Liver (tissue), 8 donors: ENCODE measurements at regions not wholly inside any gene's neighbourhood (a gene's known extent, or its start where the extent isn't known, plus 50 kb on each side); places are given as distances from the start of the nearest gene placed in this dataset.

Source experiments
- DNase-seq: peaks from one replicate; pipeline ENCODE4 v3.0.0-alpha.2; 2017; ENCODE audit warnings: low spot score
- H3K27ac ChIP-seq, 2 donors: one replicate each; pipeline ENCODE4 v1.7.0; 2013; ENCODE audit warnings: inconsistent platforms in 2 of 2, low read length in 2 of 2, control low read depth in 1 of 2, low read depth in 1 of 2, mild to moderate bottlenecking in 1 of 2
- H3K27me3 ChIP-seq, 4 donors: one replicate each; pipeline versions ENCODE4 v1.6.1 to v1.7.0; 2013; ENCODE audit warnings: low read length in 3 of 4, inconsistent platforms in 1 of 4, mild to moderate bottlenecking in 1 of 4, moderate library complexity in 1 of 4; ENCODE audit not compliant: control insufficient read depth in 4 of 4, insufficient read depth in 4 of 4
- H3K36me3 ChIP-seq, 4 donors: one replicate each; pipeline versions ENCODE4 v1.6.1 to v1.7.0; 2013; ENCODE audit warnings: low read length in 3 of 4, mild to moderate bottlenecking in 3 of 4, low read depth in 1 of 4, moderate library complexity in 1 of 4; ENCODE audit not compliant: control insufficient read depth in 4 of 4, insufficient read depth in 3 of 4
- H3K4me1 ChIP-seq, 4 donors: one replicate each; pipeline versions ENCODE4 v1.6.1 to v1.7.0; 2013; ENCODE audit warnings: low read length in 3 of 4, mild to moderate bottlenecking in 3 of 4, moderate library complexity in 1 of 4; ENCODE audit not compliant: control insufficient read depth in 4 of 4, insufficient read depth in 4 of 4
- H3K4me3 ChIP-seq, 3 donors: one replicate each; pipeline versions ENCODE4 v1.6.1 to v1.7.0; 2013; ENCODE audit warnings: low read length in 3 of 3, control low read depth in 1 of 3, low read depth in 1 of 3, mild to moderate bottlenecking in 1 of 3
- H3K9ac ChIP-seq, 2 donors: one replicate each; pipeline ENCODE4 v1.7.0; 2013; ENCODE audit warnings: low read length in 2 of 2, mild to moderate bottlenecking in 2 of 2, moderate library complexity in 2 of 2, control low read depth in 1 of 2, low read depth in 1 of 2
- H3K9me3 ChIP-seq, 4 donors: one replicate each; pipeline versions ENCODE4 v1.6.1 to v1.7.0; 2013; ENCODE audit warnings: low read length in 3 of 4; ENCODE audit not compliant: control insufficient read depth in 4 of 4
- EGR1 ChIP-seq, 2 donors: IDR thresholded peaks; 2 replicates each; pipeline ENCODE4 v1.6.1; 2016 to 2018; ENCODE audit warnings: antibody characterized with exemption in 2 of 2, low read depth in 2 of 2
- FOXA1 ChIP-seq: IDR thresholded peaks from 2 replicates; pipeline ENCODE4 v1.6.1; 2016; ENCODE audit warnings: antibody characterized with exemption
- FOXA2 ChIP-seq: IDR thresholded peaks from 2 replicates; pipeline ENCODE4 v1.6.1; 2016; ENCODE audit warnings: antibody characterized with exemption
- GABPA ChIP-seq, 2 donors: IDR thresholded peaks in 1 of 2; conservative IDR thresholded peaks in 1 of 2; 2 replicates each; pipeline ENCODE4 v1.6.1; 2016; ENCODE audit warnings: antibody characterized with exemption in 2 of 2, mild to moderate bottlenecking in 1 of 2, moderate library complexity in 1 of 2
- HNF4A ChIP-seq, 2 donors: conservative IDR thresholded peaks; 2 replicates each; pipeline ENCODE4 v1.6.1; 2016; ENCODE audit warnings: antibody characterized with exemption in 2 of 2, mild to moderate bottlenecking in 2 of 2
- HNF4G ChIP-seq: IDR thresholded peaks from 2 replicates; pipeline ENCODE4 v1.6.1; 2016; ENCODE audit warnings: antibody characterized with exemption
- JUND ChIP-seq, 2 donors: IDR thresholded peaks; 2 replicates each; pipeline ENCODE4 v1.6.1; 2016; ENCODE audit warnings: antibody characterized with exemption in 2 of 2
- RAD21 ChIP-seq, 2 donors: IDR thresholded peaks; 2 replicates each; pipeline ENCODE4 v1.6.1; 2016; ENCODE audit warnings: antibody characterized with exemption in 2 of 2, mild to moderate bottlenecking in 2 of 2
- RXRA ChIP-seq, 2 donors: IDR thresholded peaks; 2 replicates each; pipeline ENCODE4 v1.6.1; 2017 to 2018; ENCODE audit warnings: antibody characterized with exemption in 2 of 2, mild to moderate bottlenecking in 1 of 2
- SP1 ChIP-seq: IDR thresholded peaks from 2 replicates; pipeline ENCODE4 v1.6.1; 2018; ENCODE audit warnings: antibody characterized with exemption, mild to moderate bottlenecking
- TAF1 ChIP-seq: conservative IDR thresholded peaks from 2 replicates; pipeline ENCODE4 v1.6.1; 2016; ENCODE audit warnings: antibody characterized with exemption, mild to moderate bottlenecking
- WGBS: extraction: QIAGEN DNeasy Blood & Tissue Kit; methylation state at CpG from one replicate; pipeline ENCODE4 v1.1.7; 2013; 5-methylcytosine and 5-hydroxymethylcytosine counted together
- TF ChIP-seq, protein P1 (sequence below): IDR thresholded peaks from 2 replicates; pipeline ENCODE4 v1.6.1; 2016; ENCODE audit warnings: antibody characterized with exemption
- TF ChIP-seq, protein P2 (sequence below): IDR thresholded peaks from 2 replicates; pipeline ENCODE4 v1.6.1; 2016; ENCODE audit warnings: antibody characterized with exemption
- TF ChIP-seq, protein P3 (sequence below): fragments of 150-350 bp; IDR thresholded peaks from 2 replicates; pipeline ENCODE4 v1.5.1; 2017; ENCODE audit warnings: improper control_type of control experiment, low read depth, low read length; ENCODE audit not compliant: missing input control
- donor health status: healthy.
- donor health status: healthy.
- donor health status: healthy.
- donor health status: healthy.
- donor health status: healthy.

DNA sequence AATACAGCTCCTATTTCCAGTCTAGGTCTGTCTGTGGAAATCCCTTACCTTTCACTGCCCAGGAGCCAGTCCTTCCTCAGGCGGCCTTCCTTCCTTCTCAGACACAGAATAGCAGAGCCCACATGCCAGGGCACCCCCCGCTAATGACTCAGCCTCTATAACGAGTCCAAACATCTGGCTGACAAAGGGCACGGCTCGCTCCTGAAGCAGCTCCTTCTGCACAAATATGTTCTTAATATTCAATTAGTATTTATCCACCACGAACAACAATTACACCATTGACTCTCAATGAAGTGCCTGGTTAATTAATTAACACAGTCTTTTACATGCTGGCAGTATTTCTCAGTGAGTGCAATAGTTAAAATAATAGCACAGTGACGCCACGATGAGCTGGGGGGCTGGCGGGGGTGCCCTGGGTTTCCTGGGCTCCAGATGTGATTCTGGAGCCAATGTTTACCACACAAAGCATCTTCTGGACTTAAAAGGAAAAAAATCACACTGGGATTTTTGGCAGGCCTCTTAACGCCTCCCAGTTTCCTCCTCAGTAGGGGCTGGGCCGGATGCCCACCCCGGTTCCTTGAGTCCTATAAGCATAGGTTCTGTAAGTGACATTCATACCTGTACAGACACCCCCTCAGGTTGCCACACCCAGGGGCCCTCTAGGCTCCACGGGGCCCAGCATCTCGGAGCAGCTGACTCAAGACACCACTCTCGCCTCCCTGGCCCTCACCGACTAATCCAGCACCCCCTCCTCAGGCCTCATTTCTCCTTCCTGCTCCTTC is 158.6 kb upstream of the MLN start:
- Histone ChIP-seq H3K4me1 (no peaks in the 10 kb centered on the region), H3K36me3 (no peaks in the 10 kb centered on the region), H3K9me3 (no peaks in the 10 kb centered on the region), H3K27ac (no peak overlapping the region), H3K27me3 (no peaks in the 10 kb centered on the region), H3K9ac (no peak overlapping the region), H3K4me3 (no peak overlapping the region)
- TF ChIP-seq, protein P1, sequence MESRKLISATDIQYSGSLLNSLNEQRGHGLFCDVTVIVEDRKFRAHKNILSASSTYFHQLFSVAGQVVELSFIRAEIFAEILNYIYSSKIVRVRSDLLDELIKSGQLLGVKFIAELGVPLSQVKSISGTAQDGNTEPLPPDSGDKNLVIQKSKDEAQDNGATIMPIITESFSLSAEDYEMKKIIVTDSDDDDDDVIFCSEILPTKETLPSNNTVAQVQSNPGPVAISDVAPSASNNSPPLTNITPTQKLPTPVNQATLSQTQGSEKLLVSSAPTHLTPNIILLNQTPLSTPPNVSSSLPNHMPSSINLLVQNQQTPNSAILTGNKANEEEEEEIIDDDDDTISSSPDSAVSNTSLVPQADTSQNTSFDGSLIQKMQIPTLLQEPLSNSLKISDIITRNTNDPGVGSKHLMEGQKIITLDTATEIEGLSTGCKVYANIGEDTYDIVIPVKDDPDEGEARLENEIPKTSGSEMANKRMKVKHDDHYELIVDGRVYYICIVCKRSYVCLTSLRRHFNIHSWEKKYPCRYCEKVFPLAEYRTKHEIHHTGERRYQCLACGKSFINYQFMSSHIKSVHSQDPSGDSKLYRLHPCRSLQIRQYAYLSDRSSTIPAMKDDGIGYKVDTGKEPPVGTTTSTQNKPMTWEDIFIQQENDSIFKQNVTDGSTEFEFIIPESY: no peak
- TF ChIP-seq, protein P2, sequence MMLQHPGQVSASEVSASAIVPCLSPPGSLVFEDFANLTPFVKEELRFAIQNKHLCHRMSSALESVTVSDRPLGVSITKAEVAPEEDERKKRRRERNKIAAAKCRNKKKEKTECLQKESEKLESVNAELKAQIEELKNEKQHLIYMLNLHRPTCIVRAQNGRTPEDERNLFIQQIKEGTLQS: no peak
- no peak for TF ChIP-seq FOXA1
- no peak for TF ChIP-seq SP1
- TF ChIP-seq RAD21 (IDR thresholded peaks at IDR 0.05): no peak
- no peak for TF ChIP-seq TAF1
- TF ChIP-seq, protein P3, sequence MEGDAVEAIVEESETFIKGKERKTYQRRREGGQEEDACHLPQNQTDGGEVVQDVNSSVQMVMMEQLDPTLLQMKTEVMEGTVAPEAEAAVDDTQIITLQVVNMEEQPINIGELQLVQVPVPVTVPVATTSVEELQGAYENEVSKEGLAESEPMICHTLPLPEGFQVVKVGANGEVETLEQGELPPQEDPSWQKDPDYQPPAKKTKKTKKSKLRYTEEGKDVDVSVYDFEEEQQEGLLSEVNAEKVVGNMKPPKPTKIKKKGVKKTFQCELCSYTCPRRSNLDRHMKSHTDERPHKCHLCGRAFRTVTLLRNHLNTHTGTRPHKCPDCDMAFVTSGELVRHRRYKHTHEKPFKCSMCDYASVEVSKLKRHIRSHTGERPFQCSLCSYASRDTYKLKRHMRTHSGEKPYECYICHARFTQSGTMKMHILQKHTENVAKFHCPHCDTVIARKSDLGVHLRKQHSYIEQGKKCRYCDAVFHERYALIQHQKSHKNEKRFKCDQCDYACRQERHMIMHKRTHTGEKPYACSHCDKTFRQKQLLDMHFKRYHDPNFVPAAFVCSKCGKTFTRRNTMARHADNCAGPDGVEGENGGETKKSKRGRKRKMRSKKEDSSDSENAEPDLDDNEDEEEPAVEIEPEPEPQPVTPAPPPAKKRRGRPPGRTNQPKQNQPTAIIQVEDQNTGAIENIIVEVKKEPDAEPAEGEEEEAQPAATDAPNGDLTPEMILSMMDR: no peak
- no peak for DNase-seq
- WGBS: 86% methylated on average over 16 of the region's 16 CpGs

DNA sequence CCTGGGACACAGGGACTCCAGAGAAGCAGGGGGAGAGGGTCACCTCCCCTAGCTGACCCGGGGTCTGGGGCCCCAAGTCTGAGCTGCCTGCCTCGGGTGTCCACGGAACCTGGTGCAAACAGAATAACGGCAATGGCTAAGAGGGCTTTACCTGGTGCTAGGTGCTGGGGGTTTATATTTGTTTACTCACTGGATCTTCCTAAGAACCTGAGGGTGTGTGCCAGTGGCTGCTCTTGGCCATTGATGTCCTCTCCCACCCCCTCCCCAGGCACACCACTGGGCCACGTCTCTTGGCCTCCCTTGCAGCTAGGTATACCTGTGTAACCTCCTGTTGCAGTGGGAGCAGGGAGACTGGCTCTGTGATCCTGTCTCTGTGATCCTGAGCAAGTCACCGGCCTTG is 157.9 kb upstream of the MLN start:
- Histone ChIP-seq H3K4me3 (no peak overlapping the region), H3K4me1 (no peaks in the 10 kb centered on the region), H3K9ac (no peak overlapping the region), H3K36me3 (no peaks in the 10 kb centered on the region), H3K9me3 (no peaks in the 10 kb centered on the region), H3K27ac (no peak overlapping the region), H3K27me3 (no peaks in the 10 kb centered on the region)
- no peak for DNase-seq
- 90% methylated on average over 6 of the region's 6 CpGs for WGBS
- TF ChIP-seq SP1 (no peak), EGR1 (IDR thresholded peaks at IDR 0.05; ENCODE audit: low read depth in 2 of 2) (no peak), FOXA1 (no peak), RXRA (IDR thresholded peaks at IDR 0.05) (no peak), TAF1 (no peak), RAD21 (IDR thresholded peaks at IDR 0.05) (no peak)

DNA sequence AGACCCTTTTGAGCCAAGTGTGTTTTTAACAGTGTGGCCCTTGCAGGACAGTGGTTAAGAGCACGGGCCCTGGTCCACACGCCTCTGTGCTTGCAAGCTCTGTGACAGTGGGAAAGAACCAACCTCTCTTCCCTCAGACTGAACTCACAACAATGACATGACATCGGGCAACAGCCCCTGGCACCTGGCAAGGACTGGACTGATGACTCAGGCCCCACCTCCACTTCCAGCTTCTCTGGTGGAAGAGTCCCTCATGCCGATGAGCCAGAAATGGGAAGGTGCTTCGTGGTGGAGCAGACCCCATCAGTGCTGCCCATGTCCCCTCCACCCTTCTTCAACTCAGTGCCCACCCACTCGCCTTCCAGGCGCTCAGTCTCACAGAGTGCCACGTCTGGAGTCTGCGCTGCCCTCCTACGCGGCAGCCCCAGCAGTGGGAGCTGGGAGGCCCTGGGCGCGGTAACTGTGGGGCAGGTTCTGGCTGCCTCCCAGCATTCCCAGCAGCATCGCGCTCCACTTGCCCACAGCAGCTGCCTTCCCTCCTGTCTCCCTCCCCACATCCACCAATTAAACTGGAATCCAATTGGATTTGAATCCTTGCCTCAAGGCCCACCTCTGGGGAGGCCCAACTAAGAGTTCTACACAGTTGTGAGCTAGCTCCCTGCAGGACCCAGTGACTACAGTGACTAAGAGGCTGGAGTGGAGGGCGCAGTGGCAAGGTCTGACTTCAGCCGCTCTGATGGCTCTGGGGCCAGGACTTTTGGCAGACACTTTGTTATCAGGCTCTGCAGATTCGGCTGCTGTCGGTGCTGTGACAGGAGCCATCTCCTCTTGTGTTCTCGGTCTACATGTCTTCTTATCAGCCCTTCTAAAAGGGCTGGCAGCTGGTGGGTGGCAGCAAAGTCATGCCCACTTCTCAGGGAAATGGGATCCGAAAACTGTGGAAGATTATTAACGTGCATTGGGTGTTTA is 156.8 kb upstream of the MLN start:
- Histone ChIP-seq H3K9ac (no peak overlapping the region), H3K9me3 (no peaks in the 10 kb centered on the region), H3K4me3 (no peak overlapping the region), H3K36me3 (no peaks in the 10 kb centered on the region), H3K27me3 (no peaks in the 10 kb centered on the region), H3K4me1 (no peaks in the 10 kb centered on the region), H3K27ac (no peak overlapping the region)
- 89% methylated on average over 22 of the region's 22 CpGs for WGBS
- no peak for DNase-seq
- no peak for TF ChIP-seq SP1
- TF ChIP-seq GABPA (IDR thresholded peaks at IDR 0.05 in 1 of 2, conservative IDR thresholded peaks at IDR 0.05 in 1 of 2): no peak
- TF ChIP-seq HNF4G: no peak
- TF ChIP-seq TAF1: no peak
- TF ChIP-seq FOXA2: no peak
- no peak for TF ChIP-seq FOXA1
- TF ChIP-seq JUND (IDR thresholded peaks at IDR 0.05): no peak
- no peak for TF ChIP-seq HNF4A (conservative IDR thresholded peaks at IDR 0.05)
- TF ChIP-seq RXRA (IDR thresholded peaks at IDR 0.05): no peak
- TF ChIP-seq, protein P3: no peak
- TF ChIP-seq EGR1 (IDR thresholded peaks at IDR 0.05; ENCODE audit: low read depth in 2 of 2): no peak
